COLO668 (cell line): ENCODE measurements at regions not wholly inside any gene's neighbourhood (a gene's known extent, or its start where the extent isn't known, plus 50 kb on each side); places are given as distances from the start of the nearest gene placed in this dataset.
"Not testable (repeated sequence)": the region's sequence is repeated elsewhere in the genome, so short reads cannot be mapped to it uniquely, and the experiment has no call there.

Experiments
- DNase-seq: peaks from one replicate; lab custom pipeline; 2025; ENCODE audit not compliant: unreplicated experiment; lab: John Stamatoyannopoulos, UW

GRCh38 chr5:88622890-88623289 lies 260.1 kb downstream of the MEF2C start:
- DNase-seq, result not testable (repeated sequence)

- not testable (repeated sequence) for DNase-seq
Observed at GRCh38 chr5:88615767-88616166, 267.2 kb downstream of the MEF2C start.

GRCh38 chr5:88613051-88613450 lies 269.9 kb downstream of the MEF2C start:
- no peak for DNase-seq

GRCh38 chr5:88610586-88610985 lies 272.4 kb downstream of the MEF2C start:
- no peak for DNase-seq

GRCh38 chr5:88607492-88607891 lies 275.5 kb downstream of the MEF2C start:
- DNase-seq, result no peak

GRCh38 chr5:88606626-88607025 lies 276.4 kb downstream of the MEF2C start:
- DNase-seq, result no peak

GRCh38 chr5:88606173-88606572 lies 276.8 kb downstream of the MEF2C start:
- DNase-seq, result no peak

- peak; percentile 24 for DNase-seq
Observed at GRCh38 chr5:88602584-88602983, 280.4 kb downstream of the MEF2C start.

- no peak for DNase-seq
Observed at GRCh38 chr5:88594441-88594840, 288.5 kb downstream of the MEF2C start.

- no peak for DNase-seq
Observed at GRCh38 chr5:88588609-88589008, 294.4 kb downstream of the MEF2C start.

- DNase-seq, result no peak
Observed at GRCh38 chr5:88583471-88583870, 299.5 kb downstream of the MEF2C start.

- DNase-seq, result no peak
Observed at GRCh38 chr5:88558366-88558765, 289.7 kb upstream of the TMEM161B start.

- DNase-seq, result no peak
Observed at GRCh38 chr5:88557881-88558280, 289.2 kb upstream of the TMEM161B start.

- DNase-seq, result no peak
Observed at GRCh38 chr5:88557131-88557530, 288.5 kb upstream of the TMEM161B start.

- no peak for DNase-seq
Observed at GRCh38 chr5:88556406-88556805, 287.8 kb upstream of the TMEM161B start.

- DNase-seq, result peak; percentile 0
Observed at GRCh38 chr5:88555674-88556073, 287.0 kb upstream of the TMEM161B start.

GRCh38 chr5:88553986-88554385 lies 285.3 kb upstream of the TMEM161B start:
- DNase-seq, result no peak

- no peak for DNase-seq
Observed at GRCh38 chr5:88553136-88553875, 284.7 kb upstream of the TMEM161B start.

- DNase-seq, result no peak
Observed at GRCh38 chr5:88552426-88552825, 283.8 kb upstream of the TMEM161B start.

- no peak for DNase-seq
Observed at GRCh38 chr5:88551724-88552345, 283.2 kb upstream of the TMEM161B start.

- DNase-seq, result no peak
Observed at GRCh38 chr5:88550736-88551135, 282.1 kb upstream of the TMEM161B start.

GRCh38 chr5:88548136-88548805 lies 279.6 kb upstream of the TMEM161B start:
- no peak for DNase-seq
